WERI-Rb-1 (cell line): ENCODE measurements at regions not wholly inside any gene's neighbourhood (a gene's known extent, or its start where the extent isn't known, plus 50 kb on each side); places are given as distances from the start of the nearest gene placed in this dataset.

Experiments
- DNase-seq: peaks from one replicate; pipeline ENCODE4 v3.0.0-alpha.2; 2020
- H3K27ac ChIP-seq: fragments of 250-450 bp; sonication (Bioruptor Pico); 2 replicates; pipeline ENCODE4 v1.5.1; 2020; ENCODE audit warnings: mild to moderate bottlenecking, moderate library complexity
- H3K27me3 ChIP-seq: fragments of 250-450 bp; sonication (Bioruptor Pico); 2 replicates; pipeline ENCODE4 v1.5.1; 2021; ENCODE audit warnings: mild to moderate bottlenecking, low read depth, moderate library complexity; ENCODE audit not compliant: insufficient read depth, severe bottlenecking
- H3K36me3 ChIP-seq: fragments of 250-450 bp; sonication (Bioruptor Pico); 2 replicates; pipeline ENCODE4 v1.5.1; 2020; ENCODE audit warnings: mild to moderate bottlenecking, moderate library complexity
- H3K4me3 ChIP-seq: 2 replicates; pipeline ENCODE4 v1.5.1; 2011; ENCODE audit warnings: low read depth, mild to moderate bottlenecking, control low read depth, low read length
- H3K9me3 ChIP-seq: fragments of 250-450 bp; sonication (Bioruptor Pico); 2 replicates; pipeline ENCODE4 v1.5.1; 2021; ENCODE audit warnings: mild to moderate bottlenecking, moderate library complexity; ENCODE audit not compliant: severe bottlenecking
- TF ChIP-seq, protein P1 (sequence below): IDR thresholded peaks from 2 replicates; pipeline ENCODE4 v1.5.1; 2011; ENCODE audit warnings: low read depth, mild to moderate bottlenecking, control low read depth, inconsistent platforms, low read length

GRCh38 chr9:91145496-91145895, 216.2 kb downstream of the AUH start:
- Histone ChIP-seq H3K27ac (no peak overlapping the region), H3K27me3 (no peaks in the 10 kb centered on the region), H3K4me3 (no peak overlapping the region), H3K9me3 (no peaks in the 10 kb centered on the region), H3K36me3 (no peaks in the 10 kb centered on the region)
- DNase-seq: no peak
- TF ChIP-seq, protein P1, sequence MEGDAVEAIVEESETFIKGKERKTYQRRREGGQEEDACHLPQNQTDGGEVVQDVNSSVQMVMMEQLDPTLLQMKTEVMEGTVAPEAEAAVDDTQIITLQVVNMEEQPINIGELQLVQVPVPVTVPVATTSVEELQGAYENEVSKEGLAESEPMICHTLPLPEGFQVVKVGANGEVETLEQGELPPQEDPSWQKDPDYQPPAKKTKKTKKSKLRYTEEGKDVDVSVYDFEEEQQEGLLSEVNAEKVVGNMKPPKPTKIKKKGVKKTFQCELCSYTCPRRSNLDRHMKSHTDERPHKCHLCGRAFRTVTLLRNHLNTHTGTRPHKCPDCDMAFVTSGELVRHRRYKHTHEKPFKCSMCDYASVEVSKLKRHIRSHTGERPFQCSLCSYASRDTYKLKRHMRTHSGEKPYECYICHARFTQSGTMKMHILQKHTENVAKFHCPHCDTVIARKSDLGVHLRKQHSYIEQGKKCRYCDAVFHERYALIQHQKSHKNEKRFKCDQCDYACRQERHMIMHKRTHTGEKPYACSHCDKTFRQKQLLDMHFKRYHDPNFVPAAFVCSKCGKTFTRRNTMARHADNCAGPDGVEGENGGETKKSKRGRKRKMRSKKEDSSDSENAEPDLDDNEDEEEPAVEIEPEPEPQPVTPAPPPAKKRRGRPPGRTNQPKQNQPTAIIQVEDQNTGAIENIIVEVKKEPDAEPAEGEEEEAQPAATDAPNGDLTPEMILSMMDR: no peak

DNA sequence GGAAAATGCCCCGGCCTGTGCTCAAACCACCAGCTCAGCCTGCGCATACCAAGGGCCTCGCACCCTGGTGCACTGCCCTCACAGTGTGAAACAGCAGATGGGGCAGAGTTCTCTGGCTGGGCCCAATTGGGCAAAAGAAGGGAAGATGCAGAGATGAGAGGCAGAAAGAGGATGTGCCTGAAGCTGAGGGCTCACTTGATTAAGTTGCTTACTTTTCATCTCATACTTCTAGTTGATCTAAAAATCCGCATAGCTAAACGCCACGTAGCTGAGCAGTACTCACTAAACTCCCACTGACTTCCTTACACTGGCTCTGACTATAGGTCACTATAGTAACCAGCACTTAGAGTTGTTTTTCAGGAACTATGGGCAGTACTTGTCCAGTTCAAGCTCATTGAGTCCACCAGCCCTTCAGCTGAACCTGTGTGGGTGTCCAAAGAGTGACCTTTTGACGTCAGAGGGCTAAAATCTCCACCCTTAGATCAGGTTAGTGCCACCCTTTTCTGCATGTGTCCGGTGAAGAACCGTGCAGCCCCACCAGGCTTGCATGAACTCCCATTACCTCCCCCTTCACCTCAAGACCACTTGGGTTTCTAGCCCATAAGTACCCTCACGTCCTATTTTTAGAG, 215.2 kb downstream of the AUH start:
- Histone ChIP-seq H3K36me3 (no peaks in the 10 kb centered on the region), H3K27me3 (no peaks in the 10 kb centered on the region), H3K9me3 (no peaks in the 10 kb centered on the region), H3K4me3 (no peak overlapping the region), H3K27ac (no peak overlapping the region)
- DNase-seq: no peak
- TF ChIP-seq, protein P1: no peak

DNA sequence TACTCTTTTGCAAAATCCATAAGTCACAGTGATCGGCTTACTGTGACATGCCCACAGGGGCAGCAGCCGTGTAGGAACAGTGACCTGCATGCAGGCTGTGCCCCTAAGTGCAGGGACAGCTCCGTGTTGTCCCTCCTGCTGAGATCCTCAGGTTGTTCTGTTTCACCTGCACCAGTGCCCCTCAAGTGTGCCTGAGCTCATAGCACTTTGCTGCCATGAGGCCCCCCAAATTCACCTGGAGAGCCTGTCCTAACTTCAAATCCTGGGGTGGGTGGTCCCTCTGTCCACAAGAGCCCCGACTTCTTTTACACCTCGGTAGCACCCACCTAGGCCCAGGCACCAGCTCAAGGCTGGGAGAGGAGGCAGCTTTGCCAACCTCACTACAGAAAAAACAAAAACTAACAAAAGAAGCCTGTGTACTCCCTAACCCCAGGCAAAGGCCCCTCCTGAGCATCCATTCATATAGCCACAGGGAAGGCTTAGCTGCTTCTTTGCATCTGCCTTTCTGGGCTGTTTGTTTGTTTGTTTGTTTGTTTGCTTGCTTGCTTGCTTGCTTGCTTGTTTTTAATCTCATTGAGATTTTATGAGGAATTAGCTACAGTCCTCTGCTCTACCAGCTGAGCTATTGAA, 214.5 kb downstream of the AUH start:
- TF ChIP-seq, protein P1: no peak
- Histone ChIP-seq H3K36me3 (no peaks in the 10 kb centered on the region), H3K4me3 (no peak overlapping the region), H3K27me3 (no peaks in the 10 kb centered on the region), H3K27ac (no peak overlapping the region), H3K9me3 (no peaks in the 10 kb centered on the region)
- peak; percentile 18 for DNase-seq

- no peak overlapping the region for H3K4me3 ChIP-seq
- TF ChIP-seq, protein P1: no peak
- H3K36me3 ChIP-seq: no peaks in the 10 kb centered on the region
- H3K27me3 ChIP-seq: no peaks in the 10 kb centered on the region
- H3K9me3 ChIP-seq: no peaks in the 10 kb centered on the region
- H3K27ac ChIP-seq: no peak overlapping the region
- no peak for DNase-seq
These were observed 213.4 kb downstream of the AUH start for GRCh38 chr9:91148306-91148705.

DNA sequence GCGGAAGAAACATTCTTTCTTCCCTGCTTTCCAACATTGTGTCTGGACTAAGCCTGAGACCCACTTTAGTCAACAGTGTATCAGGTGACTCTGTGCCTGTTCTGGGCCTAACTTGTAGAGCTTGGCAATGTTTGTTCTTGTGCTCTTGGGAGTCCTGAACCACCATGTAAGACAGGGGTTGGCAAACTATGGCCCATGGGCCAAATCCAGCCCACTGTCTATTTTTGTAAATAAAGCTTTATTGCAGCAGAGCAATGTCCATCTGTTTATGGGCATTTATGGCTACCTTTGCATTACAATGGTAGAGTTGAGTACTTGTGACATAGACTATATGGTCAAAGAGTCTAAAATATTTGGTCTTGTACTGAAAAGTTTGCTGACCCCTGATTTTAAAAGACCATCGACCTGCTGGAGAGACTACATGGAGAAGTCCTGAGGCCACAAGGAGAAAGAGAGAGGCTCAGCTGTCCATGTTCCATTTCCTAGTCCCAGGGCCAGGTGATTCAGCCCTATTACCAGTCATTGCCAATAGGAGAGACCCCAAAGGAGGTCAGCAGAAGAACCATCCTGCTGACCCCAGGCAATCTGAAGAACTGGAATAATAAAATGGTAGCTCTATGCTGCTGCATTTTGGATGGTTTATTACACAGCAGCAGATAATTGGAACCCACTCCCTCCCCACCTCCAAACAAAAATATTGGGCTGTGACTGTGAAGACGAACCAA, 211.3 kb downstream of the AUH start:
- Histone ChIP-seq H3K36me3 (no peaks in the 10 kb centered on the region), H3K4me3 (no peak overlapping the region), H3K27me3 (no peaks in the 10 kb centered on the region), H3K9me3 (no peaks in the 10 kb centered on the region), H3K27ac (no peak overlapping the region)
- no peak for DNase-seq
- TF ChIP-seq, protein P1: no peak
